GM19193 (cell line): ENCODE measurements at regions not wholly inside any gene's neighbourhood (a gene's known extent, or its start where the extent isn't known, plus 50 kb on each side); places are given as distances from the start of the nearest gene placed in this dataset.

ENCODE experiments used
- POLR2A ChIP-seq: IDR thresholded peaks from 4 replicates; pipeline ENCODE4 v1.6.1; 2011; ENCODE audit not compliant: insufficient read depth, insufficient read length; ENCODE audit errors: extremely low read depth

- no peak for TF ChIP-seq POLR2A
Measured at GRCh38 chr12:107526555-107527180, 158.9 kb upstream of the PWP1 start.

GRCh38 chr12:107528731-107529365 lies 156.8 kb upstream of the PWP1 start:
- no peak for TF ChIP-seq POLR2A

- no peak for TF ChIP-seq POLR2A
Measured at GRCh38 chr12:107529991-107530390, 155.6 kb upstream of the PWP1 start.

DNA sequence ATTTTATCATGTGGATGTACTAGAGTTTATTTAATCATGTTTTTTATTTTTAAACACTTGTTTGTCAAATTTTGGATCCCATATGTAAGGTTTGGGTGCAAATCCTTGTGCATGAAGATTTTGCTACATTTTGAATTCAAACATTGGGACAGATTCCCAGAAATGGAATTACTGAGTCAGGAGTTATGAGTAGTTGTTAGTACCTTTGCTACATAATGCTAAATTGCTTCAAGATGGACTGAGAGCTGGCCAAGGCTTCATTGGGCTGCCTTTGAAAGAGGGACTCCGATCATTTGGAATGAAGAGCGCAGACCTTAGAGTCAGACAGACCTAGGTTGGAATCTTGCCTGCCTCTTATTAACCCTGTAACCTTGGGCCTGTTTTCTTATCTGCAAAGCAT lies 154.9 kb upstream of the PWP1 start:
- no peak for TF ChIP-seq POLR2A

DNA sequence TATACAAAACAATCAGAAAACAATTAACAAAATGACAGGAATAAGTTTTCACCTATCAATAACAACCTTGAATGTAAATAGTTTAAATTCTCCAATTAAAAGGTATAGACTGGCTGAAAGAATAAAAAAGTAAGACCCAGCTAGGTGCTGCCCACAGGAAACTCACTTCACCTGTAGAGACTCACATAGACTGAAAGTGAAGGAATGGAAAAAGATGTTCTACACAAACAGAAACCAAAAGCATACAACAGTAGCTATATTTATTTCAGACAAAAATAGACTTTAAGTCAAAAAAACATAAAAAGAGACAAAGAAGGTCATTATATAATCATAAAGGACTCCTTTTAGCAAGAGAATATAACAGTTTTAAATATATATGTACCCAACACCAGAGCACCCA lies 152.4 kb upstream of the PWP1 start:
- TF ChIP-seq POLR2A = no peak

- no peak for TF ChIP-seq POLR2A
Measured at GRCh38 chr12:107536613-107537012, 149.0 kb upstream of the PWP1 start.

GRCh38 chr12:107537464-107538119 lies 148.0 kb upstream of the PWP1 start:
- TF ChIP-seq POLR2A = no peak

DNA sequence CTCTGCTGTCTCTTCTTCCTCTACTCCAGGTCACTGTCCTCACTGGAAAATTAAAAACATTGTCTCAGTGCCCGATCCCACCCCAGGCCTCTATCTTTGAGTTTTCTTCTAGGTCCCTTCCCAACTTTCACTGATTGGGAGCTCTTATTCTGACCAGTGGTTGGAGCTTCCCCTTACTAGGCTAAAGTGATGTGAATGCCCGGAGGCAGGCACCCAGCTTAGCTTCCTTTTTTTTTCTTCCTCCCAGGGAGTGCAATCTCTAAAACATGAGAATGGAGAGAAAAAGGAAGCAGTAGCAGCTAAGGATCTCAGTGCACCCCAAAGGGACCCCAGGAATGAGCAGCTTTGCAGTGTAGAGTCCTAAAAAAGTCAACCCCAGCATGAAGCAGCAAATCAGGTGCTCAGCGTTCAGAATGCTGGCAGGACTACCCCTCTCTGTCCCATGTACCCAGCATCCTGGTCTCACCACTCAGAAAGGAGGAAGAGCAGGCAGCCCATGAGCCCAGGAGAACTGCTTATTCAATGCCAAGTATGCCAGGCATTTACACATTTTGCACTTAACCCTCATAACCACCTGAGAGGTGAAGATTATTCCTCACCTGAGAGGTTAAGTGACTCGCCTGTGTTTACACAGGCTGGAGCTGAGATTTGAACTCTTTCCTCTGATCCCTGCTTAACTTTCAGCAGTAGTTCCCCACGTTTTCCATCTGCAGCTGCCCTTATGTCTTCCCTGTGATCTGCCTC lies 146.2 kb upstream of the PWP1 start:
- no peak for TF ChIP-seq POLR2A

- TF ChIP-seq POLR2A = no peak
Measured at GRCh38 chr12:107541001-107541705, 144.4 kb upstream of the PWP1 start.

- TF ChIP-seq POLR2A = no peak
Measured at GRCh38 chr12:107543416-107543815, 142.2 kb upstream of the PWP1 start.

- no peak for TF ChIP-seq POLR2A
Measured at GRCh38 chr12:107543841-107544240, 141.8 kb upstream of the PWP1 start.

DNA sequence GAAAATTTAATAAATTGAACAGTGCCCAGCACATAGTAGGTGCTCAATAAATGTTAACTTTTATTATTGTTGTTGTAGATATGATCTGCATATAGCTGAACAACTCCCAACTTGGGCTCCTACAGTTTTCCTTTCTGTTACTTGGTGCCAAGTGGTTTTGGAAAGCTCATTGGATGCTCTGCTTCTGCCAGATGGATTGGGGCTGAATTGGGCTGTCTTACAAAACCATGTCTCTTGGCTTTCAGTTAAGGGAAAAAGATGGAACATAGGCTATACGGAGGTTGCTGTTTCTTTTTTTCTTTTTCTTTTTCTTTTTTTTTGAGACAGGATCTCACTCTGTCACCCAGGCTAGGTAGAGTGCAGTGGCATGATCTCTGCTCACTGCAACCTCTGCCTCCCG lies 140.7 kb upstream of the PWP1 start:
- TF ChIP-seq POLR2A = no peak

GRCh38 chr12:107545737-107546353 lies 139.8 kb upstream of the PWP1 start:
- no peak for TF ChIP-seq POLR2A

DNA sequence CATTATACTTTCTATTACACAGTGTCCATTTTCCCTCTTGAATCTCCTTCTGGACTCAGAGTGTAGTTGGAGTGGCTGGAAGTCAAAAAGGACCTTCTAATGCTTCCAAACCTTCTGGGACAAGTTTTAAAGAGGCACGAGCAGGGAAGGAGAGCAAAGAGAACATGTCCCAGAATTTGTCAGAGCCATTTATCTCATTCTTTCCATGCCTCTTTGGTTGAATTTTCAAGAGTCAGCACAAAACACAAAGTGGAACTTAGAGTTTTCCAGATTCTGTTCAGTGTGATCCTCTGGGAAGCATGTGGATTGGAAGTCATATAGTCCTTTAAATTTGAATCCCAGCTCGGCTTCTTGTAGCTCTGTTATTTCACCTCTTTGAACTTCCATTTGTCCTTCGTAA lies 138.2 kb upstream of the PWP1 start:
- TF ChIP-seq POLR2A = no peak

DNA sequence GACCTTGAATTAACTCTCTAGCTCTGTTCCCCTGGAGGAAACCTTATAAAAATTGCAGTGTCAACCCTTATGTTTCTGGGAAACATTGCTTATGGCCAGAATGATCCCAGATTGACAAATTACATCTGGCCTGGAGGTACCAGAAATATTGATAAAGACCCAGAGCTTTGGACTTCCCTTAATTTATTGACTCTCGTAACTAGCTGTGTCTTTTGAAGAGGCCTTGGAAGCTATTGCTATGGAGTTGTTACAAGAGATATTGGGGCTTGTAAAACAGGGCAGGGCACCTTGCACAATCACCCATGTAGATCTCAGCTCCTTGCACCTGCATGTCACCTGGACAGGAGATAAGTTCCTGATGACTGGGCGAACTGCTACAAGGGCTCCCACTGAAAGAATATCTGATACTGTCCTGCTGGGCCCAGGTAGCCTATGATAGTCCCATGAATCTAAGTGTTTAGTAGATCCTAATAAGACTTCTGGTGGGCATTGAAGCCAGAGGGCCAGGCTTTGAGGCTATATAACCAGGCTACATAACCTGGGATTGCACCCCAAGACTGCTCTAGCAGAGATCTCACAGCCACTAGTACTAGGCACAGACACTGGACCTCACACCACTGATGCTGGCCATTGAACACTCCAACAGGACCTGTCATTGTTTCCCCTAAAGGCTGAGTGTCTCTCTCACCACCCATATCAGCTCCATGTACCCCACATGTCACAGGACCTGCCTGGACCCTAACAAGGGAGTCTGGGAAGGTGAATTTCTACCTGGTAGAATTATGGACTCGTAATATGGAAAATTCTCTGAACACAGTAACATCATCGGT lies 135.7 kb upstream of the PWP1 start:
- TF ChIP-seq POLR2A = no peak

DNA sequence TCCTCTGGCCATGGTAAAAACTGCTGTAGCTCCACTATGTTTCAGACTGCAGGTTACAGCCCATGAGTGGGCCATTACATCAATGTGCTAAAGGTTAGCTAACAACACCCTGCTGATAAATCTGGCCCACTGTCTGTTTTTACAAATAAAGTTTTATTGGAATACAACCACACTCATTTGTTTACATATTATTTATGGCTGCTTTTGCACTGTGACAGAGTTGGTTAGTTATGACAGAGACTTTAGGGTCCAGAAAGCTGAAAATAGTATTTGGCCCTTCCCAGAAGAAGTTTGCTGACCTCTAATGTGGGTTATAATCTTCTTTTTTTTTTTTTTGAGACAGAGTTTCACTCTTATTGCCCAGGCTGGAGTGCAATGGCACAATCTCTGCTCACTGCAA lies 134.2 kb upstream of the PWP1 start:
- no peak for TF ChIP-seq POLR2A
